ENCODE measurements at regions not wholly inside any gene's neighbourhood (a gene's known extent, or its start where the extent isn't known, plus 50 kb on each side); places are given as distances from the start of the nearest gene placed in this dataset.

GRCh38 chr2:145657265-145657664 lies 1137.3 kb upstream of the ZEB2 start:
- TF ChIP-seq CTCF (conservative IDR thresholded peaks at IDR 0.05; ENCODE audit: low read depth, low read length) (no peak), EZH2 (IDR thresholded peaks at IDR 0.05; ENCODE audit: borderline replicate concordance, low read depth, low read length, poor library complexity, severe bottlenecking) (no peak)
